ENCODE measurements at regions not wholly inside any gene's neighbourhood (a gene's known extent, or its start where the extent isn't known, plus 50 kb on each side); places are given as distances from the start of the nearest gene placed in this dataset.

GRCh38 chr12:46585854-46586621 is 213.5 kb upstream of the SLC38A2 start:
- TF ChIP-seq PBX3 (IDR thresholded peaks at IDR 0.05) (no peak), JUND (IDR thresholded peaks at IDR 0.05) (no peak)
